Muscle layer of colon (tissue), 2 donors: ENCODE measurements at regions not wholly inside any gene's neighbourhood (a gene's known extent, or its start where the extent isn't known, plus 50 kb on each side); places are given as distances from the start of the nearest gene placed in this dataset.

Experiments
- H3K27ac ChIP-seq: one replicate; pipeline ENCODE4 v1.7.0; 2013; ENCODE audit warnings: low read depth, mild to moderate bottlenecking, low read length, moderate library complexity
- H3K27me3 ChIP-seq, 2 donors: one replicate each; pipeline ENCODE4 v1.7.0; 2013; ENCODE audit warnings: low read length in 2 of 2, mild to moderate bottlenecking in 2 of 2; ENCODE audit not compliant: insufficient read depth in 2 of 2, control insufficient read depth in 1 of 2
- H3K36me3 ChIP-seq: one replicate; pipeline ENCODE4 v1.7.0; 2013; ENCODE audit warnings: mild to moderate bottlenecking, low read length; ENCODE audit not compliant: insufficient read depth
- H3K4me1 ChIP-seq: one replicate; pipeline ENCODE4 v1.7.0; 2013; ENCODE audit warnings: mild to moderate bottlenecking, low read length; ENCODE audit not compliant: insufficient read depth
- H3K4me3 ChIP-seq, 2 donors: one replicate each; pipeline ENCODE4 v1.7.0; 2013; ENCODE audit warnings: low read length in 2 of 2, low read depth in 1 of 2, mild to moderate bottlenecking in 1 of 2, moderate library complexity in 1 of 2
- H3K9ac ChIP-seq: one replicate; pipeline ENCODE4 v1.7.0; 2013; ENCODE audit warnings: low read length
- H3K9me3 ChIP-seq: one replicate; pipeline ENCODE4 v1.7.0; 2013; ENCODE audit warnings: mild to moderate bottlenecking, low read length
- donor health status: abdominal sarcoma.
- donor health status: Adenocarcinoma of cecum.

GRCh38 chr12:114984634-114985061 is 300.7 kb upstream of the TBX3 start:
- no peak overlapping the region for H3K4me3 ChIP-seq
- H3K27me3 ChIP-seq, result no peaks in the 10 kb centered on the region
- H3K27ac ChIP-seq, result no peak overlapping the region
- H3K4me1 ChIP-seq, result peaks cover 7% of the 10 kb centered on the region
- H3K36me3 ChIP-seq, result no peaks in the 10 kb centered on the region
- H3K9ac ChIP-seq, result no peak overlapping the region
- H3K9me3 ChIP-seq, result no peaks in the 10 kb centered on the region

GRCh38 chr12:114982760-114983159 is 298.8 kb upstream of the TBX3 start:
- no peaks in the 10 kb centered on the region for H3K27me3 ChIP-seq
- H3K4me1 ChIP-seq, result peaks cover 7% of the 10 kb centered on the region
- H3K36me3 ChIP-seq, result no peaks in the 10 kb centered on the region
- no peak overlapping the region for H3K4me3 ChIP-seq
- H3K27ac ChIP-seq, result no peak overlapping the region
- no peaks in the 10 kb centered on the region for H3K9me3 ChIP-seq
- H3K9ac ChIP-seq, result no peak overlapping the region

GRCh38 chr12:114981036-114981435 is 297.1 kb upstream of the TBX3 start:
- H3K27me3 ChIP-seq, result no peaks in the 10 kb centered on the region
- H3K36me3 ChIP-seq, result no peaks in the 10 kb centered on the region
- no peak overlapping the region for H3K4me3 ChIP-seq
- no peaks in the 10 kb centered on the region for H3K9me3 ChIP-seq
- no peak overlapping the region for H3K9ac ChIP-seq
- H3K4me1 ChIP-seq, result peaks cover 7% of the 10 kb centered on the region
- H3K27ac ChIP-seq, result no peak overlapping the region

- H3K4me3 ChIP-seq, result no peak overlapping the region
- no peaks in the 10 kb centered on the region for H3K9me3 ChIP-seq
- H3K27ac ChIP-seq, result no peak overlapping the region
- H3K9ac ChIP-seq, result no peak overlapping the region
- H3K27me3 ChIP-seq, result no peaks in the 10 kb centered on the region
- no peaks in the 10 kb centered on the region for H3K36me3 ChIP-seq
- peaks cover 7% of the 10 kb centered on the region for H3K4me1 ChIP-seq
Observed at GRCh38 chr12:114976959-114977358, 293.0 kb upstream of the TBX3 start.

DNA sequence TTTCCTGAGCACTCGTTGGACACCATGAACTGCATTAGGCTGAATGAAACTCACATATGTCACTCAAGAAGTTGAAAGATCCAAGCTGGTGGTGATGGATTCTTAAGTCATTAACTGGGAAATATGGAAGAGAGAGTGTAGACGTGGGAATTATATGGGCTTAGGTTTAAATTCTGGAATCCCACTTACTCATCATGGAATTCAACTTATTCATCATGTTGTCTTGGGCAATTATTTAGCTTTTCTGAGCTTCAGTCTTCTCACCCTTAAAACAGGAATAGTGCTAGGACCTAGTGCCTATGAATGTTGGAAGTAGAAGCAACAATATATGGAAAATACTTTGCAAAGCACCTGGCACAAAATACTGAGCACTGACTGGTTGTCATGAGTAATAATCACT is 292.4 kb upstream of the TBX3 start:
- H3K9me3 ChIP-seq, result no peaks in the 10 kb centered on the region
- no peak overlapping the region for H3K9ac ChIP-seq
- no peaks in the 10 kb centered on the region for H3K27me3 ChIP-seq
- H3K36me3 ChIP-seq, result no peaks in the 10 kb centered on the region
- H3K4me3 ChIP-seq, result no peak overlapping the region
- no peak overlapping the region for H3K27ac ChIP-seq
- peaks cover 7% of the 10 kb centered on the region for H3K4me1 ChIP-seq

- Histone ChIP-seq H3K4me1 (peaks cover 2% of the 10 kb centered on the region), H3K36me3 (no peaks in the 10 kb centered on the region), H3K27me3 (no peaks in the 10 kb centered on the region), H3K9me3 (no peaks in the 10 kb centered on the region), H3K27ac (no peak overlapping the region), H3K9ac (no peak overlapping the region), H3K4me3 (no peak overlapping the region)
Observed at GRCh38 chr12:114975640-114976310, 291.8 kb upstream of the TBX3 start.

DNA sequence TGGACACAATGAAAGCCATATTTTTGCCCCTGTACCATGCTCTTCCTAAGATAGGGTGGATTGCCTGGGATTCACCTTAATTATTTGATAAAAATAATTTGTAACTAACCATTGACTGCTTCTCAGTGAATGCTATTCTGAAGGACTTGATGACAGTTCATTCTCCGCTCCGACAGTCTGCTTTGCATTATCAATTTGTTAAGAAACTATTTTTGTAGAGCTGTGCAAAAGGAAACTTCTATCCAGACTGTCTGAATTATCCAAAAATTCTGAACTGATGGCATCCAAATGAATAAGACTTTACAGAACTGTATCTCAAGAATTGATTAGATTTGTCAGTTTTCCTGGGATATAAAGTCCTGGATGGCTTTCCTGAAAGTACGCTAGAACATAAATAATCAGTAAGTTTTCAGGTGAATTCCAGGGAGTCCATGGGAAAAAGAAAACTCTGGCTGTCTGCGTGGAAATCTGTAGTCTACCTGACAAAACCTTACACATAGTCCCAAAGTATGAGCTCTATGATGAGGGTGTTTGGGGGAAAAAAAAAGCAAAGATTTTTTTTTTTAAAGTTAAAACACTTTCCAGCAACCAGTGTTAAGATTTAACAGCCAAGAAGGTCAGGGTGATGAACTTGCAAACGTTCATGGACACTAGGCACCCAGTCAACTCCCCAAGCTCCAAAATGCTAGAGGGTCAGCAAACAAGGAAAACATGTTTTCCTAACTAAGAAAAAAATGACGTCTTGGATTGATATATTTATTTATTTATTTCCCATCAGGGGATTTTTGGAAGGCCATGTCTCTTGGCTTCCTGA is 291.1 kb upstream of the TBX3 start:
- Histone ChIP-seq H3K27me3 (no peaks in the 10 kb centered on the region), H3K36me3 (no peaks in the 10 kb centered on the region), H3K9me3 (no peaks in the 10 kb centered on the region), H3K4me3 (no peak overlapping the region), H3K27ac (no peak overlapping the region), H3K4me1 (no peaks in the 10 kb centered on the region), H3K9ac (no peak overlapping the region)

DNA sequence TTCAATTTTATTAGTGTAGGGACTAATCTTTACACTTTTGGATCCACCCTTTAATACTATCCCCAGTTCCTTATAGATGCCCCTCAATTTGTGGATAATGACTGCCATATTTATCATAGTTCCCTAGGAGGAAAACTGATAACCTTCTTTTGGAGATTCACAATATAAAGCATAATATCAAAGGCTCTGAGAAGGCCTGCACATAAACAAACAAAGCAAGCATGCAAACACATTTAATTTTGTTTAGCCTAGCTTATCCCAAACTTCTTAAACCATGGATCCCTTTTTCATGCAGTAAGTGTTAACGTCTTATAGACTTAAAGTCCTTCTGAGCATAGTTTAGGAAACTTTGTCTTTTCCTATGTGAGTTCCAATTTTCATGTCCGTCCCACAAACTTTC is 290.4 kb upstream of the TBX3 start:
- H3K9me3 ChIP-seq, result no peaks in the 10 kb centered on the region
- no peaks in the 10 kb centered on the region for H3K4me1 ChIP-seq
- no peak overlapping the region for H3K9ac ChIP-seq
- H3K4me3 ChIP-seq, result no peak overlapping the region
- H3K27me3 ChIP-seq, result no peaks in the 10 kb centered on the region
- H3K36me3 ChIP-seq, result no peaks in the 10 kb centered on the region
- H3K27ac ChIP-seq, result no peak overlapping the region

- Histone ChIP-seq H3K27me3 (no peaks in the 10 kb centered on the region), H3K4me1 (no peaks in the 10 kb centered on the region), H3K4me3 (no peak overlapping the region), H3K9ac (no peak overlapping the region), H3K36me3 (no peaks in the 10 kb centered on the region), H3K27ac (no peak overlapping the region), H3K9me3 (no peaks in the 10 kb centered on the region)
Observed at GRCh38 chr12:114968727-114969126, 284.8 kb upstream of the TBX3 start.

DNA sequence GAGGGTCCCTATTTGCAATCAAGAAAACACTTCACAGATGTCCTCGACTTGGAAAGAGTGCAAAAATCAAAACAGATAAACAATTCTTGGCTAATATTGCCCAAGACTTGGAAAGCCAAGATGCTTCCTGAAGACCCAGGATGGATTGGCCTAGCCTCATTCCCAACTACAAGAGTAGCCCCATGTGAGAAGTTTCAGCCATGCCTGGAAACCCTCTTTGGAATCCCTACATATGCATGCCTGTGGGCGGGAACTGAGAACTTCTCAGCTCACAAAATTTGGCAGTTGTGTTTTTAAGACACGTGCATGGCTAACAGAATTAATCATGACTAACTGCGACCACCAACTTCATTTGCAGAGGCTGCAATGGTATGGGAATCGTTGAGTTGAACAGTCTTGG is 283.2 kb upstream of the TBX3 start:
- no peaks in the 10 kb centered on the region for H3K27me3 ChIP-seq

DNA sequence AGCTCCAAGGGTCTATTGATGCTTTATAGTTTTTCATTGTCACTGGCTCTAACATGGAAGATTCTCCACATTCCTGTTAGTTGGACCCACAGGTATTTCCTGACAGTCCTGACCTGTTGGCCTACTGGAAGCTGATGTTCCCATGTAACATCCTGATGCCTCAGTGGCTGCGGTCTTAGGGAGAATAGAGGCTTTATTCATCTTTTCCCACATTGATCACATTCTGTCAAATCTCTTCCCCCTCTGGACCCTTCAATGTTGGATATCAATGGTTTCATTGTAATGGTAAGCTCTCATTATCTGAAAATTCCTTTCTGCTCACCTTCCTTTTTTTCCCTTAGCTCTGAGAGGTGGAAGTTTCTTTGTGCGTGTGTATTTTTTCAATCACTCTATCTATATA is 280.9 kb upstream of the TBX3 start:
- H3K27me3 ChIP-seq, result no peaks in the 10 kb centered on the region
- H3K4me1 ChIP-seq, result no peaks in the 10 kb centered on the region
- no peak overlapping the region for H3K27ac ChIP-seq
- H3K9ac ChIP-seq, result no peak overlapping the region
- H3K4me3 ChIP-seq, result no peak overlapping the region
- H3K36me3 ChIP-seq, result no peaks in the 10 kb centered on the region
- H3K9me3 ChIP-seq, result no peaks in the 10 kb centered on the region

More for the DNA sequence above, 283.2 kb upstream of the TBX3 start:
- Histone ChIP-seq H3K9me3 (no peaks in the 10 kb centered on the region), H3K4me3 (no peak overlapping the region), H3K9ac (no peak overlapping the region), H3K4me1 (no peaks in the 10 kb centered on the region), H3K36me3 (no peaks in the 10 kb centered on the region), H3K27ac (no peak overlapping the region)

- no peak overlapping the region for H3K9ac ChIP-seq
- no peak overlapping the region for H3K27ac ChIP-seq
- no peak overlapping the region for H3K4me3 ChIP-seq
- H3K27me3 ChIP-seq, result no peaks in the 10 kb centered on the region
- H3K9me3 ChIP-seq, result no peaks in the 10 kb centered on the region
- H3K36me3 ChIP-seq, result no peaks in the 10 kb centered on the region
- H3K4me1 ChIP-seq, result no peaks in the 10 kb centered on the region
Observed at GRCh38 chr12:114963846-114964245, 279.9 kb upstream of the TBX3 start.
